ENCODE measurements at regions not wholly inside any gene's neighbourhood (a gene's known extent, or its start where the extent isn't known, plus 50 kb on each side); places are given as distances from the start of the nearest gene placed in this dataset.

- TF ChIP-seq CTCF (IDR thresholded peaks at IDR 0.05) (no peak), POLR2AphosphoS5 (IDR thresholded peaks at IDR 0.05) (no peak)
Measured at GRCh38 chr18:75546964-75547363, 119.5 kb upstream of the SMIM21 start.
